ENCODE measurements at regions not wholly inside any gene's neighbourhood (a gene's known extent, or its start where the extent isn't known, plus 50 kb on each side); places are given as distances from the start of the nearest gene placed in this dataset.

DNA sequence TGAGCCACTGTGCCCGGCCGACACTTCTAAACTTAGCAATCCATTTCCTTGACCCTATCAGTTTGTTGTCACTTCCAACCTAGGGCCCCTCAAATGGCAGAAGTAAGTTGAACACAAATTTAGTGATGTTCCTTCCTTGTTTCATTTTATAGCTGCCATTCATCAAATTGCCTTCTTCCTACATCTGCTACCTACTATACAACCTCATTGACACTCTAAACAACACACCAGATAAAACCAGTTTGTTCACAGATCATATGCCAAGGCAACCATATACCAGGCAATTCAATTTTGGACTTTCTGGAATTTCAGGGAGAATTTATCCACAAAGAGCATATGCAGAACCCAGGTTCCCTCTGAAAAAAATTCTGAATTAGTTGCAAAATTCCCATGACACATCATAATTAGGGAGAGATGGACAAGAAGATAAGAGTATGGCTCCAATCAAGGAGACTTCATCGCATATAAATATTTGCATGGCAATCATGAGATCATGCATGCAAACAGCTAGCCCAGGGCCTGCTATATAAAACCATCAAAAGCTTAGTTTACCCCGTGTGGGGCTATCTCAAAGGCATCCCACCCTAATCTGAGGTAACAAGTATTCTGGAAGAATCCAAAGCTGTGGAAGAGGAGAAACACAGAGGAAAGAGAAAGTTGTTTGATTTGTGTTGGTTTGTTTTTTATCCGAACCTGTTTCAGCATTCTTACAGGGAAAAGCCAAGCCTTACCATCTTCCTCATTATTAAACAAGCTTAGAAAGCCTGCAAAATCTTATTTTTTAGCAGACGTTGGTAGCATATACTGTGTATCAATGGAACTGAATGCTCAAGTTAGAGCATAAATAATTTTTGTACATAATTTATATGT lies 132.8 kb upstream of the TNFAIP3 start:
- no peak overlapping the region for H3K4me3 ChIP-seq
- H3K27me3 ChIP-seq (ENCODE audit: low read depth) = peaks cover 9% of the 10 kb centered on the region
- DNase-seq (ENCODE audit: low spot score in 2 of 2) = no peak
- no peaks in the 10 kb centered on the region for H3K36me3 ChIP-seq (replicated peaks)
- in situ Hi-C loops (cut with MboI; ENCODE audit: low sequenced_read_pairs) = no loop called here
- H3K9me3 ChIP-seq = no peaks in the 10 kb centered on the region; the same call in 1 of the 2 replicates
- peaks cover 9% of the 10 kb centered on the region for H3K4me1 ChIP-seq

GRCh38 chr6:137734875-137735182 lies 132.2 kb upstream of the TNFAIP3 start:
- in situ Hi-C loops (cut with MboI; ENCODE audit: low sequenced_read_pairs) = no loop called here

GRCh38 chr6:137736048-137736818 lies 130.8 kb upstream of the TNFAIP3 start:
- no peaks in the 10 kb centered on the region for H3K36me3 ChIP-seq (replicated peaks)
- DNase-seq (ENCODE audit: low spot score in 2 of 2) = no peak
- H3K27me3 ChIP-seq (ENCODE audit: low read depth) = peaks cover 17% of the 10 kb centered on the region
- in situ Hi-C loops (cut with MboI; ENCODE audit: low sequenced_read_pairs) = no loop called here
- H3K4me1 ChIP-seq = no peaks in the 10 kb centered on the region
- no peak overlapping the region for H3K4me3 ChIP-seq
- H3K9me3 ChIP-seq = no peaks in the 10 kb centered on the region; the same call in 1 of the 2 replicates

More at GRCh38 chr6:137734875-137735182, 132.2 kb upstream of the TNFAIP3 start:
- peaks cover 10% of the 10 kb centered on the region for H3K27me3 ChIP-seq (ENCODE audit: low read depth)
- H3K4me1 ChIP-seq = peaks cover 3% of the 10 kb centered on the region
- H3K36me3 ChIP-seq (replicated peaks) = no peaks in the 10 kb centered on the region
- H3K4me3 ChIP-seq = no peak overlapping the region
- H3K9me3 ChIP-seq = no peaks in the 10 kb centered on the region; the same call in 1 of the 2 replicates
- no peak for DNase-seq (ENCODE audit: low spot score in 2 of 2)

- no peaks in the 10 kb centered on the region for H3K36me3 ChIP-seq (replicated peaks)
- no peak overlapping the region for H3K4me3 ChIP-seq
- no peaks in the 10 kb centered on the region; the same call in 1 of the 2 replicates for H3K9me3 ChIP-seq
- in situ Hi-C loops (cut with MboI; ENCODE audit: low sequenced_read_pairs) = no loop called here
- H3K4me1 ChIP-seq = no peaks in the 10 kb centered on the region
- peaks cover 17% of the 10 kb centered on the region for H3K27me3 ChIP-seq (ENCODE audit: low read depth)
- DNase-seq (ENCODE audit: low spot score in 2 of 2) = no peak
Observed at GRCh38 chr6:137736911-137737310, 130.1 kb upstream of the TNFAIP3 start.

GRCh38 chr6:137737836-137738596 lies 129.0 kb upstream of the TNFAIP3 start:
- Histone ChIP-seq H3K36me3 (replicated peaks) (no peaks in the 10 kb centered on the region), H3K4me1 (no peaks in the 10 kb centered on the region), H3K9me3 (no peaks in the 10 kb centered on the region; the same call in 1 of the 2 replicates), H3K4me3 (no peak overlapping the region), H3K27me3 (ENCODE audit: low read depth) (peaks cover 17% of the 10 kb centered on the region)
- DNase-seq (ENCODE audit: low spot score in 2 of 2) = no peak
- in situ Hi-C loops (cut with MboI; ENCODE audit: low sequenced_read_pairs) = no loop called here

DNA sequence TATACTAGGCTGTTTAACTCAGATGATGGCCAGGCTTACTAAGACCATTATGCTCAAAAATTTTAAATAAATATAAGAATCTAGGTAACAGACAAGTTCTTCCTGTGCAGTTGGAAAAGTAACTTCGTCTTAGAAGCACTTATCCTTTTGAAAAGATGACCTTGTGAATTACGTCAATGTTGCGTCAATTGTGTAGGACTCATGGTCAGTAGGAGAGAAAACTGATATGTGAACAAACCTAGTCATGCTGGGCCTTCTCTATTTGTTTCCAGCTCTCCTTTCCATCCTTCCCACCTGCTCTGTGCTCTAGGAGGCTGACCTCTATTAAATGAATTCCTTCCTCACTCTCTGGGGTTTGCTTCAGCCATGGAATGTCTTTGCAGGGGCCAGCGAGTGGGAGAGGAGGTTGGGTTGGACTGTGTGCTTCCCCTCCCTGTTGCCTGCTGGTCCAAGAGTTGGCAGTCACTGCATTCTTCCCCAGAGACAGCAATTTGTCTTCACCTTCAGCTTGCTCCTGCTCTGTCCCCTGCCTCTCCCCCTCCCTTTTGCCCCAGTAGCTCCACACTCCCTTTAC lies 128.0 kb upstream of the TNFAIP3 start:
- Histone ChIP-seq H3K9me3 (no peaks in the 10 kb centered on the region; the same call in 1 of the 2 replicates), H3K4me1 (no peaks in the 10 kb centered on the region), H3K27me3 (ENCODE audit: low read depth) (peaks cover 17% of the 10 kb centered on the region), H3K36me3 (replicated peaks) (no peaks in the 10 kb centered on the region), H3K4me3 (no peak overlapping the region)
- no peak for DNase-seq (ENCODE audit: low spot score in 2 of 2)
- in situ Hi-C loops (cut with MboI; ENCODE audit: low sequenced_read_pairs) = no loop called here

- no peak overlapping the region for H3K4me3 ChIP-seq
- no peaks in the 10 kb centered on the region for H3K4me1 ChIP-seq
- H3K27me3 ChIP-seq (ENCODE audit: low read depth) = peaks cover 17% of the 10 kb centered on the region
- H3K36me3 ChIP-seq (replicated peaks) = no peaks in the 10 kb centered on the region
- H3K9me3 ChIP-seq = no peaks in the 10 kb centered on the region; the same call in 1 of the 2 replicates
- DNase-seq (ENCODE audit: low spot score in 2 of 2) = no peak
- in situ Hi-C loops (cut with MboI; ENCODE audit: low sequenced_read_pairs) = no loop called here
Observed at GRCh38 chr6:137739544-137739943, 127.5 kb upstream of the TNFAIP3 start.

DNA sequence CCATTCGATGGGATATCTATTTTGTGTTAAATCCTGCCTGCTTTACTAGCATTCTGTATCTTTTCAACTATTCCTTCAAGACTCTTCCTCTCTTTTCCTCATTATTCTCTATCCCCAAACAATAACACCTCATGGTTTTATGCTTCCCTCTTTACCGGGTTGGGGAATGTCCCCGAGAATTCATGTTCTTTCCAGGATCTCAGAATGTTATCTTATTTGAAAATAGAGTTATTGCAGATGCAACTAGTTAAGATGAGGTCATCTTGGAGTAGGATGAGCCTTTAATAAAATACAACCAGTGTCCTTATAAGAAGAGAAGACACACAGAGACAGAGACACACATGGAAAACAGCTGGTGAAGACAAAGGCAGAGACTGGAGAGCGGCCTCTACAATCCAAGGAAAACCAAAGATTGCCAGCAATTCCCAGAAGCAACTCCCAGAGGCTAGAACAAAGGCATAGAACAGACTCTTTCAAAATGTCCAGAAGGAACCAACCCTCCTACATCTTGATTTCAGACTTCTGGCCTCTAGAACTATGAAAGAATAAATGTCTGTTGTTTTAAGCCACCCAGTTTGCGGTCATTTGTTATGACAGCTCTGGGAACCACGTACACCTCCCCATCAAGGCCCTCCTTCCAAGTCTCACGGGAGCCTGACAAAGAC lies 126.8 kb upstream of the TNFAIP3 start:
- no peaks in the 10 kb centered on the region for H3K36me3 ChIP-seq (replicated peaks)
- peaks cover 17% of the 10 kb centered on the region for H3K27me3 ChIP-seq (ENCODE audit: low read depth)
- in situ Hi-C loops (cut with MboI; ENCODE audit: low sequenced_read_pairs) = no loop called here
- H3K4me1 ChIP-seq = no peaks in the 10 kb centered on the region
- H3K9me3 ChIP-seq = no peaks in the 10 kb centered on the region; the same call in 1 of the 2 replicates
- no peak for DNase-seq (ENCODE audit: low spot score in 2 of 2)
- H3K4me3 ChIP-seq = no peak overlapping the region

GRCh38 chr6:137740967-137741761 lies 125.9 kb upstream of the TNFAIP3 start:
- in situ Hi-C loops (cut with MboI; ENCODE audit: low sequenced_read_pairs) = no loop called here
- Histone ChIP-seq H3K4me1 (no peaks in the 10 kb centered on the region), H3K27me3 (ENCODE audit: low read depth) (peaks cover 17% of the 10 kb centered on the region), H3K9me3 (no peaks in the 10 kb centered on the region; the same call in 1 of the 2 replicates), H3K36me3 (replicated peaks) (no peaks in the 10 kb centered on the region), H3K4me3 (no peak overlapping the region)
- no peak for DNase-seq (ENCODE audit: low spot score in 2 of 2)

DNA sequence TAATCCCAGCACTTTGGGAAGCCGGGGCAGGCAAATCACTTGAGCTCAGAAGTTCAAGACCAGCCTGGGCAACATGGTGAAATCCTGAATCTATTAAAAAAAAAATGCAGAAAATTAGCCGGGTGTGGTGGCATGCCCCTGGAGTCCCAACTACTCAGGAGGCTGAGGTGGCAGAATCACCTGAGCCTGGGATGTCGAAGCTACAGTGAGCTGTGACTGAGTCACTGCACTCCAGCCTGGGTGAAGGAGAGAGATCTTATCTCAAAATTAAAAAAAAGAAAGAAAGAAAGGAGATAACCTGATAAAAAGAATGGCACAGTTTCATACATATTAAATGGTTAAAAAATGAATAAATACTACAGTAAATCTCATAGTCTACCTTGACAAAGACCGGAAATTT lies 123.6 kb upstream of the TNFAIP3 start:
- peaks cover 16% of the 10 kb centered on the region for H3K27me3 ChIP-seq (ENCODE audit: low read depth)
- in situ Hi-C loops (cut with MboI; ENCODE audit: low sequenced_read_pairs) = no loop called here
- no peak for DNase-seq (ENCODE audit: low spot score in 2 of 2)
- no peak overlapping the region for H3K4me3 ChIP-seq
- no peaks in the 10 kb centered on the region for H3K36me3 ChIP-seq (replicated peaks)
- no peaks in the 10 kb centered on the region for H3K4me1 ChIP-seq
- no peaks in the 10 kb centered on the region for H3K9me3 ChIP-seq

DNA sequence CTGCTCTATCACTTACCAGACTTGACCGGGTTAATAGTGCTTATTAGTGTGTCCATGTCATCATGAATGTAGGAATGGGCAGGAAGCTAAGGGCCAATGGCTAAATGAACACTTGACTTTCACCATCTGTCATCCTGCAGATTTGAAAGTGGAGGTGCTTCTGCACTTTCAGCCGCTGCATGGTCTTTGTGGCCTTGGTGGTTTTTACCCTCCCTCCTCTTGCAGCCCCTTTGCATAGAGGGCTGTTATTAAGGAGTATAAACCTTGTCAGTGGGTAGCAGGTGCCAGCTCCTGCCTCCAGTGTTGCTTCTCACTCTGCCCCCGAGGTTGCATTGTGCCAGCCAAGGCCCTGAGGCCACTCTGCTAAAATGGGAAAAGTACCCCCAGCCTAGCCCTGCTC lies 122.2 kb upstream of the TNFAIP3 start:
- Histone ChIP-seq H3K36me3 (replicated peaks) (no peaks in the 10 kb centered on the region), H3K4me1 (no peaks in the 10 kb centered on the region), H3K27me3 (ENCODE audit: low read depth) (peaks cover 18% of the 10 kb centered on the region), H3K9me3 (no peaks in the 10 kb centered on the region), H3K4me3 (no peak overlapping the region)
- in situ Hi-C loops (cut with MboI; ENCODE audit: low sequenced_read_pairs) = no loop called here
- no peak for DNase-seq (ENCODE audit: low spot score in 2 of 2)

- Histone ChIP-seq H3K4me1 (no peaks in the 10 kb centered on the region), H3K36me3 (replicated peaks) (no peaks in the 10 kb centered on the region), H3K27me3 (ENCODE audit: low read depth) (peaks cover 18% of the 10 kb centered on the region), H3K9me3 (no peaks in the 10 kb centered on the region), H3K4me3 (no peak overlapping the region)
- in situ Hi-C loops (cut with MboI; ENCODE audit: low sequenced_read_pairs) = no loop called here
- no peak for DNase-seq (ENCODE audit: low spot score in 2 of 2)
Observed at GRCh38 chr6:137745321-137745720, 121.7 kb upstream of the TNFAIP3 start.
